HG03439 (cell line): ENCODE measurements at regions not wholly inside any gene's neighbourhood (a gene's known extent, or its start where the extent isn't known, plus 50 kb on each side); places are given as distances from the start of the nearest gene placed in this dataset.
A peak's percentile ranks its signal among the peaks of the same experiment; 100 is the strongest.
"Not testable (repeated sequence)": the region's sequence is repeated elsewhere in the genome, so short reads cannot be mapped to it uniquely, and the experiment has no call there.

Experiments used
- ATAC-seq: cut with Tn5 transposase; IDR thresholded peaks from one replicate; pipeline ENCODE4 v1.9.1; 2021; ENCODE audit warnings: mild to moderate bottlenecking, moderate library complexity; ENCODE audit not compliant: unreplicated experiment

DNA sequence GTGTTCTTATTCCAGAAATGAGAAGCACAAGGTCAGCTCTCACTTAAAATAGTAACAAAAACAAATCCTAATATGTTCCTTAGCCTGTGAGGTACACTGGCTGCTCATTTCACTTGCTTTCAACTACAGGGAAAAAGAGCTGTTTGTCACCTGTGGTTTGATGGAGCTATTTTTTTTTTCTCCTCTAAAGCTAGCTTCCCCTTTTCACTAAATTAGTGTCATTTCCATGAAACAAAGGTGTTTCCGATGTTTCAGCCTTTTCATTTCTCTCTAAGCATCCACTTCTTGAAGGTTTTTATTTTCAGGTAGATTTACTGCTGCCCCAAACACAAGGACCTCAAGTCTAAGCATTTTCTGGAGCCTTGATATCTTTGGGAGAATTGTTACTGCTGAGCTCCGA, 148.6 kb downstream of the RBMX2 start:
- no peak for ATAC-seq

GRCh38 chrX:130552444-130553073, 150.8 kb downstream of the RBMX2 start:
- ATAC-seq = peak; percentile 67

GRCh38 chrX:130555341-130555740, 153.6 kb downstream of the RBMX2 start:
- ATAC-seq = no peak

DNA sequence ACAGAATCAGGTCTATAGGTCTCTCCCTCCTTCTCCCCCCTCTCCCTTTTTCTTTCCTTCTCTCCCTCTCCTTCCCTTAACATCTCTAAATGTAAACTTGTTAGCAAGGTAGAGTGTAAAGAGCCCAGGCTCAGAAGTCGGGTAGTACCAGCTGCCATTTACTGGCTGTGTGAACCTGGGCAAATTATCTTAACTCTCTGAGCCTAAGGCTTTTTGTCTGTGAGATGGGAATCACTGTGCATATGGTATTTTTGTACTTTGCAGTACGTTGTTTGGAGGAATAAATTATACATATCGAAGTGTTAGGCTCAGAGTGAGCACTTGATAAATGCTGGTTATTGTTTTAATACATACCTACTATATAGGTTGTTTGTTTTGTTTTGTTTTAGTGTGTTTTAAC, 154.0 kb downstream of the RBMX2 start:
- no peak for ATAC-seq

DNA sequence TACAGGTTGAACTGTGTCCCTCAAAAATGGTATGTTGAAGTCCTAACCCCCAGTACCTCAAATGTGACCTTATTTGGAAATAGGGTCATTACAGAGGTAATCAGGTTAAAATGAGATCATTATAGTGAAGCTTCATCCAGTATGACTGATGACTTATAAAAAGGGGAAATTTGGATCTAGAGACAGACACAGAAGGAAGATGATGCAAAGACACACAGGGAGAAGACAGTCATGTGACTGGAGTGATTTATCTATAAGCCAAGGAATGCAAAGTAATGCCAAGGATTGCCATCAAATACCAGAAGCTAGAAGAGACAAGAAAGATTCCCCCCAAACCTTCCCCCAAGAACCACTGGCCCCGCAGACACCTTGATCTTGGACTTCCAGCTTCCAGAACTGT, 155.2 kb downstream of the RBMX2 start:
- ATAC-seq = no peak

DNA sequence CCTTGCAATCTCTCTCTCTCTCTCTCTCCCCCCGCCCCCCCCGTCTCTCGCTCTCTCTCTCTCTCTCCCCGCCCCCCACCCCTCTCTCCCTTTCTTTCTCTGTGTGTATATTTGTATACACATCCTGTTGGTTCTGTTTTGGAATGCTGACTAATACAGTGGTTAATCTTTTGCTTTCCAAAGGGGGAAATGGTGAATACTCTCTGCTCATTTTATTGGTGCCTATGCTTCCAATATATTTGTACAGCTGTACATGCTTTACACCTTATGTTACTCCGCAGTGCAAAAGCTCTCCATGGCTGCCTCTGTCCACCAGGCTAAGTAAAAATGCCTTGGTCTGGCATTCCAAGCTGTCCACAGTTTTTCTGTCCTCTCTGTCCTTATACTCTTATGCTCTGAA, 158.8 kb downstream of the RBMX2 start:
- no peak for ATAC-seq

DNA sequence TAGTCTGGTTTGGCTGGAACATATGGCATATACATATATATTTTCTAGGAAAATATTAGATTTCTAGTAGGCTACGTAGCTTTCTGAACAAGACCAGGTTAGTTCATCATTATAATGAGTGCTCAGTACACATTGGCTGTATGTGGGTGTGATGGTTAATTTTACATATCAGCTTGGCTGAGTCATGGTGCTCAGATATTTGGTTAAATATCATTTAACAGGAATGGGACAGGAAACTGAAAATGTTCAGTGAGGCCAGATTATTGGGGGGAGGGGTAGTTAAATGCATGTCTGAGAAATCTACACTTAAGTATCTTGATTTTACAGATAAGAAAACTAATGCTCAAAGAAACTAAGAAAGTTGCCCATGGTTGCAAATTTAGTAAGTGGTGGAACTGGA, 160.1 kb downstream of the RBMX2 start:
- ATAC-seq = no peak

GRCh38 chrX:130563476-130563875, 161.7 kb downstream of the RBMX2 start:
- ATAC-seq = no peak

DNA sequence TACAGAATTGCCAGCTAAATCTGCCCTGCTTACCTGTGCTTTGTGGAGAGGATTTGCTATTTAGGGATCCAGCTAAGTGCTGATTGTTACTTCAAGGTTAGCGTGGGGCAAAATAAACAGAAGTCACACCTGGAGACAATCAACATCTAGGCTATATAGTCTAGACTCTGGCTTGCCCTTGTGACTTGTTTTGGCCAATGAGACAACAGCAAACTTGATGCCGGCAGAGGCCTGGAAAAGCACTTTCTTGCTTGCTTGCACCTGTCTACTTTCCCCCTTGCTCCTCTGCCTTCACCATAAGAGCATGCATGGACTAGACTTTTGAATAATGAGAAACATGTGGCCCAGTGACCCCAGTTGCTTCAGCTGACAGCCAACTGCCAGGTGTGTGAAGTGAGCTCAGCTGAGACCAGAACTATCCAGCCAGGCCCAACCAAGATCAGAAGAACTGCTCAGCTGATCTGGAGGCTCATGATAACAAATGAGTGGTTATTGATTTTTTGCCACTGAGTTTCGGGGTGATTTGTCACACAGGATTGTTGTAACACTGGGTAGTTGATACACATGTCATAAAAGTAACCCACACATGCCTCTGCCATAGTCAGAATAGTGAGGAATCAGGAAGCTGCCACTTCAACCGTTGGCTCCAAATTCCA, 164.4 kb downstream of the RBMX2 start:
- ATAC-seq = no peak

DNA sequence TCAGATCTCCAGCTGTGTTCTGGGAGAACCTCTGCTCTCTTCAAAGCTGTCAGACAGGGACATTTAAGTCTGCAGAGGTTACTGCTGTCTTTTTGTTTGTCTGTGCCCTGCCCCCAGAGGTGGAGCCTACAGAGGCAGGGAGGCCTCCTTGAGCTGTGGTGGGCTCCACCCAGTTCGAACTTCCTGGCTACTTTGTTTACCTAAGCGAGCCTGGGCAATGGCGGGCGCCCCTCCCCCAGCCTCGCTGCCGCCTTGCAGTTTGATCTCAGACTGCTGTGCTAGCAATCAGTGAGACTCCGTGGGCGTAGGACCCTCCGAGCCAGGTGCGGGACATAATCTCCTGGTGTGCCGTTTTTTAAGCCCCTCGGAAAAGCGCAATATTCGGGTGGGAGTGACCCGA, 171.2 kb downstream of the RBMX2 start:
- ATAC-seq = not testable (repeated sequence)
